ENCODE measurements at regions not wholly inside any gene's neighbourhood (a gene's known extent, or its start where the extent isn't known, plus 50 kb on each side); places are given as distances from the start of the nearest gene placed in this dataset.

DNA sequence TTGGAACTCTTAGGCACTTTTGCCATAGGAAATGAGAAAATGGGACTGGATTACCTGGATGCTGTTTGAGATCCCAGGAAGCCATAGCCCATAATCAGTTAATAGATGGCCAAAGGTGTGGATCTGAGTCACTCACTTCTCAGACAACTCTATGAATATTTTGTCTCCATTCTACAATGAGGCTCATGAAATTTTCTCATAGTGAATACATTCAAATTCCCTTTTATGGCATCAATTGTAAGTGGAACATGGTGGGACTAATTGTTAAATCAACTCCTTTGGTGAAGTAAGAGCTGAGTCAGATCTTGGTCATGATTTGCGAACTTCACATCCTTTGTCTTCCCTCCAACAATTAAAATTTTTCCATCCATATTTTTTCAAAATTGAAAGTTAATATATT is 222.1 kb downstream of the ARL4A start:
- TF ChIP-seq, protein P1, sequence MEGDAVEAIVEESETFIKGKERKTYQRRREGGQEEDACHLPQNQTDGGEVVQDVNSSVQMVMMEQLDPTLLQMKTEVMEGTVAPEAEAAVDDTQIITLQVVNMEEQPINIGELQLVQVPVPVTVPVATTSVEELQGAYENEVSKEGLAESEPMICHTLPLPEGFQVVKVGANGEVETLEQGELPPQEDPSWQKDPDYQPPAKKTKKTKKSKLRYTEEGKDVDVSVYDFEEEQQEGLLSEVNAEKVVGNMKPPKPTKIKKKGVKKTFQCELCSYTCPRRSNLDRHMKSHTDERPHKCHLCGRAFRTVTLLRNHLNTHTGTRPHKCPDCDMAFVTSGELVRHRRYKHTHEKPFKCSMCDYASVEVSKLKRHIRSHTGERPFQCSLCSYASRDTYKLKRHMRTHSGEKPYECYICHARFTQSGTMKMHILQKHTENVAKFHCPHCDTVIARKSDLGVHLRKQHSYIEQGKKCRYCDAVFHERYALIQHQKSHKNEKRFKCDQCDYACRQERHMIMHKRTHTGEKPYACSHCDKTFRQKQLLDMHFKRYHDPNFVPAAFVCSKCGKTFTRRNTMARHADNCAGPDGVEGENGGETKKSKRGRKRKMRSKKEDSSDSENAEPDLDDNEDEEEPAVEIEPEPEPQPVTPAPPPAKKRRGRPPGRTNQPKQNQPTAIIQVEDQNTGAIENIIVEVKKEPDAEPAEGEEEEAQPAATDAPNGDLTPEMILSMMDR (conservative IDR thresholded peaks at IDR 0.05; ENCODE audit: low read depth, low read length) = no peak
- TF ChIP-seq EZH2 (IDR thresholded peaks at IDR 0.05; ENCODE audit: borderline replicate concordance, low read depth, low read length, poor library complexity, severe bottlenecking) = no peak
